GM12873 (cell line): ENCODE measurements at regions not wholly inside any gene's neighbourhood (a gene's known extent, or its start where the extent isn't known, plus 50 kb on each side); places are given as distances from the start of the nearest gene placed in this dataset.

Experiments
- TF ChIP-seq, protein P1 (sequence below): IDR thresholded peaks from 2 replicates; pipeline ENCODE4 v1.5.1; 2012; ENCODE audit warnings: low read depth, mild to moderate bottlenecking, moderate library complexity, low read length, control low read depth; ENCODE audit not compliant: insufficient read depth; ENCODE audit errors: missing control alignments

- TF ChIP-seq, protein P1, sequence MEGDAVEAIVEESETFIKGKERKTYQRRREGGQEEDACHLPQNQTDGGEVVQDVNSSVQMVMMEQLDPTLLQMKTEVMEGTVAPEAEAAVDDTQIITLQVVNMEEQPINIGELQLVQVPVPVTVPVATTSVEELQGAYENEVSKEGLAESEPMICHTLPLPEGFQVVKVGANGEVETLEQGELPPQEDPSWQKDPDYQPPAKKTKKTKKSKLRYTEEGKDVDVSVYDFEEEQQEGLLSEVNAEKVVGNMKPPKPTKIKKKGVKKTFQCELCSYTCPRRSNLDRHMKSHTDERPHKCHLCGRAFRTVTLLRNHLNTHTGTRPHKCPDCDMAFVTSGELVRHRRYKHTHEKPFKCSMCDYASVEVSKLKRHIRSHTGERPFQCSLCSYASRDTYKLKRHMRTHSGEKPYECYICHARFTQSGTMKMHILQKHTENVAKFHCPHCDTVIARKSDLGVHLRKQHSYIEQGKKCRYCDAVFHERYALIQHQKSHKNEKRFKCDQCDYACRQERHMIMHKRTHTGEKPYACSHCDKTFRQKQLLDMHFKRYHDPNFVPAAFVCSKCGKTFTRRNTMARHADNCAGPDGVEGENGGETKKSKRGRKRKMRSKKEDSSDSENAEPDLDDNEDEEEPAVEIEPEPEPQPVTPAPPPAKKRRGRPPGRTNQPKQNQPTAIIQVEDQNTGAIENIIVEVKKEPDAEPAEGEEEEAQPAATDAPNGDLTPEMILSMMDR: no peak
These were observed 515.7 kb downstream of the MED13L start for GRCh38 chr12:115761784-115762183.

DNA sequence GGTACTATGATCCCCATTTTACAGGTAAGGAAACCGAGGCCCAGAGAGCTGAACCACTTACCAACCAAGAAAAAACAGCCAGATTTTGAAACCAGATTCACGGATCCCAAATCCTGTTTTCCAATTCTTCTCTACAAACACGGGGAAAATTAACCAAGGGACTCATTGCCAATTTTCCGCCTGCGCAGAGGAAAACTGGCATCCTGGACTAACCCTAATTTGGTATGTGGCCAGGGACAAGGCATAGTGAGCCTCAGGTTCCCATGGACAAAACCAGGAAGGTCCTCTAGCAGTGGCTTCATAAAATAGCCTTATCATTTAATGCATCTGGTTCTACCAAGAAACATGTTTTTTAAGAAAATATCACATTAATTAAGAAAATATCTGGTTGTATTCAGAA, 517.3 kb downstream of the MED13L start:
- TF ChIP-seq, protein P1: no peak

- TF ChIP-seq, protein P1: no peak
These were observed 518.4 kb downstream of the MED13L start for GRCh38 chr12:115758877-115759620.

DNA sequence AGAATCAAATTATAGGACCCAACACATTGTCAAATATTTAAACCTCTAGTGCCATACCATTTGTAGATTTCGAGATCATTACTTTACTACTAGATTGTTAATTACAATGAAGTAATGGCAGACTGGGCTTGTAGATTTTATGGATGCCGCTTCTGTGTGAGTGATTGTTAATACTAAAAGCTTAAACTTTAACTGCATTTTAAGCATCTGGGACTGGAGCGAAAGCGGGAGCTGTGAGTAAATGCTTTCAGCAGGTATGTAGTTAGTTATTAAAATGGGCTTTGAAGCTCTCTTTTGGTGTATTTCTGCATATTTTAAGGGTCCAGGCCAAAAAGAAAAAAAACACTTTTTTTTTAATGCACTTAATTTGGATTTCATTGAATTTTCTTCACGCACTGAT, 519.3 kb downstream of the MED13L start:
- TF ChIP-seq, protein P1: no peak

- TF ChIP-seq, protein P1: no peak
These were observed 520.7 kb downstream of the MED13L start for GRCh38 chr12:115756804-115757203.

GRCh38 chr12:115756271-115756670, 521.2 kb downstream of the MED13L start:
- TF ChIP-seq, protein P1: no peak

- TF ChIP-seq, protein P1: no peak
These were observed 521.8 kb downstream of the MED13L start for GRCh38 chr12:115755725-115756085.
